OCI-LY7 (cell line): ENCODE measurements at regions not wholly inside any gene's neighbourhood (a gene's known extent, or its start where the extent isn't known, plus 50 kb on each side); places are given as distances from the start of the nearest gene placed in this dataset.

ENCODE experiments used
- BruUV-seq: library from RNA; stranded (reverse); fragments of 400-500 nt; replicated peaks from 2 replicates; lab custom pipeline; 2021; lab: Mats Ljungman, UMichigan
- CTCF ChIA-PET: fragments of 300-600 bp; sonication (Branson Sonifier 250); formaldehyde crosslinking; loops from one replicate; lab custom pipeline; 2022; ENCODE audit warnings: antibody characterized with exemption; ENCODE audit not compliant: unreplicated experiment; lab: Charles Lee
- POLR2A ChIA-PET: fragments of 300-600 bp; sonication (Branson Sonifier 250); formaldehyde crosslinking; loops from one replicate; lab custom pipeline; 2022; ENCODE audit warnings: antibody characterized with exemption; lab: Charles Lee
- DNase-seq: peaks from one replicate; pipeline ENCODE4 v3.0.0-alpha.2; 2015; ENCODE audit warnings: low spot score
- H2AFZ ChIP-seq: fragments of 200-600 bp; sonication (generic), shearing (Covaris generic); 2 replicates; pipeline ENCODE4 v1.6.1; 2014; ENCODE audit warnings: mild to moderate bottlenecking, antibody characterized with exemption, low read length, moderate library complexity
- H3K27ac ChIP-seq: fragments of 200-600 bp; sonication (generic); 2 replicates; pipeline ENCODE4 v1.5.1; 2014; ENCODE audit warnings: mixed run types, low read depth, mild to moderate bottlenecking, moderate library complexity, low read length, inconsistent platforms; ENCODE audit not compliant: poor library complexity, severe bottlenecking
- H3K36me3 ChIP-seq: fragments of 200-600 bp; sonication (generic); 2 replicates; pipeline ENCODE4 v1.6.1; 2014; ENCODE audit warnings: mild to moderate bottlenecking, antibody characterized with exemption, low read length, moderate library complexity, mixed read lengths; ENCODE audit not compliant: insufficient read depth
- H3K4me1 ChIP-seq: fragments of 200-600 bp; sonication (generic); 2 replicates; pipeline ENCODE4 v1.5.1; 2014; ENCODE audit warnings: mild to moderate bottlenecking, low read length; ENCODE audit not compliant: insufficient read depth, poor library complexity, severe bottlenecking
- H3K4me2 ChIP-seq: fragments of 200-600 bp; sonication (generic); 2 replicates; pipeline ENCODE4 v1.6.1; 2014; ENCODE audit warnings: mild to moderate bottlenecking, low read length
- H3K4me3 ChIP-seq: fragments of 200-600 bp; sonication (generic); 2 replicates; pipeline ENCODE4 v1.5.1; 2014; ENCODE audit warnings: mild to moderate bottlenecking, low read depth, low read length; ENCODE audit not compliant: poor library complexity, severe bottlenecking
- H3K79me2 ChIP-seq: fragments of 200-600 bp; sonication (generic); 2 replicates; pipeline ENCODE4 v1.6.1; 2016; ENCODE audit warnings: low read depth, mild to moderate bottlenecking, low read length, moderate library complexity, mixed read lengths; ENCODE audit not compliant: insufficient read depth
- H3K9me2 ChIP-seq: fragments of 200-600 bp; sonication (generic); 2 replicates; pipeline ENCODE4 v1.6.1; 2016; ENCODE audit warnings: mild to moderate bottlenecking, low read length, mixed read lengths; ENCODE audit not compliant: insufficient read depth
- H3K9me3 ChIP-seq: fragments of 200-600 bp; sonication (generic); 2 replicates; pipeline ENCODE4 v1.6.1; 2014; ENCODE audit warnings: mild to moderate bottlenecking, mixed run types, low read length, mixed read lengths
- H4K20me1 ChIP-seq: fragments of 200-600 bp; sonication (generic); 2 replicates; pipeline ENCODE4 v1.6.1; 2014; ENCODE audit warnings: mild to moderate bottlenecking, antibody characterized with exemption, low read length, moderate library complexity, mixed read lengths; ENCODE audit not compliant: insufficient read depth
- EZH2phosphoT487 ChIP-seq: fragments of 200-600 bp; sonication (generic); IDR thresholded peaks from 2 replicates; pipeline ENCODE4 v1.6.1; 2018; ENCODE audit warnings: low read depth, borderline replicate concordance, mild to moderate bottlenecking, mixed run types, antibody characterized with exemption, low read length, moderate library complexity, mixed read lengths
- intact Hi-C: fragments of 100-400 bp; cut with micrococcal nuclease; formaldehyde crosslinking; loops from one replicate; pipeline ENCODE4 v1.10.0; 2022; ENCODE audit not compliant: unreplicated experiment
- TF ChIP-seq, protein P1 (sequence below): fragments of 200-600 bp; sonication (generic); conservative IDR thresholded peaks from 2 replicates; pipeline ENCODE4 v1.5.1; 2014; ENCODE audit warnings: mild to moderate bottlenecking, antibody characterized with exemption, low read length, moderate library complexity, mixed read lengths

DNA sequence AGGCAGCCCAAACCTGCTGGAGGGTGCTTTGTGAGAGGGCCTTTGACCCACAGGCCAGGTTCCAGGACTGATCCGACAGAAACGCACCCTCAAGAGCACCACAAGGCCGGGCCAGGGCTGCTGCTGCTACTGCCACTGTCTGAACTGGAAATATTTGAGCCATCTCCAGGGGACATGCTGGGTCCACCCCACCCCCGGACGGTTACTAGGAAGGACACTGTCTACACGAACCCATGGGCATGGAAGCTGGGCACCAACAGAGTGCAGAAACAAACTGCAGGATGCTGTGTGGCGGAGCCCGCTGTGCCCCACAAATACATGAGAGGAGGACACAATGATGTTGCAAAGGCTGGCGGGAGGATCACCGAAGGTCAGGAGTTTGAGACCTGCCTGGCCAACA is 283.7 kb downstream of the CTTN start:
- ChIA-PET POLR2A (no interaction called here), CTCF (no interaction called here)
- Histone ChIP-seq H3K9me2 (no peaks in the 10 kb centered on the region), H3K4me2 (no peak overlapping the region), H4K20me1 (no peaks in the 10 kb centered on the region), H3K9me3 (no peaks in the 10 kb centered on the region), H3K27ac (no peak overlapping the region), H3K4me1 (no peaks in the 10 kb centered on the region), H3K36me3 (no peaks in the 10 kb centered on the region), H2AFZ (no peak overlapping the region), H3K4me3 (no peak overlapping the region), H3K79me2 (no peaks in the 10 kb centered on the region)
- TF ChIP-seq, protein P1, sequence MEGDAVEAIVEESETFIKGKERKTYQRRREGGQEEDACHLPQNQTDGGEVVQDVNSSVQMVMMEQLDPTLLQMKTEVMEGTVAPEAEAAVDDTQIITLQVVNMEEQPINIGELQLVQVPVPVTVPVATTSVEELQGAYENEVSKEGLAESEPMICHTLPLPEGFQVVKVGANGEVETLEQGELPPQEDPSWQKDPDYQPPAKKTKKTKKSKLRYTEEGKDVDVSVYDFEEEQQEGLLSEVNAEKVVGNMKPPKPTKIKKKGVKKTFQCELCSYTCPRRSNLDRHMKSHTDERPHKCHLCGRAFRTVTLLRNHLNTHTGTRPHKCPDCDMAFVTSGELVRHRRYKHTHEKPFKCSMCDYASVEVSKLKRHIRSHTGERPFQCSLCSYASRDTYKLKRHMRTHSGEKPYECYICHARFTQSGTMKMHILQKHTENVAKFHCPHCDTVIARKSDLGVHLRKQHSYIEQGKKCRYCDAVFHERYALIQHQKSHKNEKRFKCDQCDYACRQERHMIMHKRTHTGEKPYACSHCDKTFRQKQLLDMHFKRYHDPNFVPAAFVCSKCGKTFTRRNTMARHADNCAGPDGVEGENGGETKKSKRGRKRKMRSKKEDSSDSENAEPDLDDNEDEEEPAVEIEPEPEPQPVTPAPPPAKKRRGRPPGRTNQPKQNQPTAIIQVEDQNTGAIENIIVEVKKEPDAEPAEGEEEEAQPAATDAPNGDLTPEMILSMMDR: no peak
- BruUV-seq: no TSS peak
- intact Hi-C loops: no loop called here
- no peak for DNase-seq

DNA sequence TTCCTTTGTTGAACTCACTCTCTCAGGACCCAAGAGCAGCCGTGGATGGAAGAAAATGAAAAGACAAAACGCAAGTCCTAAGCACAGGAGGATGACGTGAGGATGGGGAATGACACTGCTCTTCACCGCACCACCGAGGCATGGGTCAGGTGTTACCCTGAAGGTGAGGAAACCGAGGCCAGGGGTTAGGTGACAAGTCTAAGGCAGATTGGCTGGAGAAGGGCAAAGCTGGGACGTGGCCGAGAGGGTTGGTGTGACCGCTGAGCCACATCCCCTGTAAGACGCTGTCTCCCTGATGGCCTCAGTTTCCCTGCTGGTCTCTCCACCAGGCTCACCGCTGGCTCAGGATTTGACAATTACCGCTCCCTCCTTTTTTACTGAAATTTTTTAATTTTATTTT is 284.4 kb downstream of the CTTN start:
- no peak for DNase-seq
- Histone ChIP-seq H3K4me1 (no peaks in the 10 kb centered on the region), H3K9me2 (no peaks in the 10 kb centered on the region), H3K4me3 (no peak overlapping the region), H2AFZ (no peak overlapping the region), H4K20me1 (no peaks in the 10 kb centered on the region), H3K4me2 (no peak overlapping the region), H3K27ac (no peak overlapping the region), H3K36me3 (no peaks in the 10 kb centered on the region), H3K79me2 (no peaks in the 10 kb centered on the region), H3K9me3 (no peaks in the 10 kb centered on the region)
- no TSS peak for BruUV-seq
- no peak for TF ChIP-seq EZH2phosphoT487
- TF ChIP-seq, protein P1: no peak
- POLR2A ChIA-PET: no interaction called here
- intact Hi-C loops: no loop called here
- CTCF ChIA-PET: no interaction called here

DNA sequence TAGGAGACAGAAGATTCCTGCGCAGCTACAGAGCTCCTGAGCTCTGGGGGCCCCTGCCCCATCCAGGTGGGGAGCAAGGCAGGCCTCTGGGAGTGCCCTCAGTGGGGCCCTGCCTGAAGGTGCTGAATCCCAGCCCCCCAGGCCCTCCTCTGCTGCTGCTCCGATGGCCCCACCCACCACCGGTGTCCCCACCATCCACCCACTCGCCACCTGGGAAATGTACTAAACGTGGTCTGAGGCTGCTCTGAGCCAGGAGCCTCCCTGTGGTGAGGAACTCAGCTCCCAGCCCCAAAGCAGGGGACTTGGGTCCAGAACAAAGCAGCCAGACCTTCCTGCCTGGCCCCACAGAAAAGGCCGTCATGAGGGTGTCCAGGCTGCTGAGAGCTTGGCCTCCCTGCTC is 289.4 kb downstream of the CTTN start:
- no peak for TF ChIP-seq EZH2phosphoT487
- TF ChIP-seq, protein P1: no peak
- CTCF ChIA-PET: no interaction called here
- no TSS peak for BruUV-seq
- no peak overlapping the region for H3K4me3 ChIP-seq
- intact Hi-C loops: no loop called here
- POLR2A ChIA-PET: no interaction called here
- no peaks in the 10 kb centered on the region for H4K20me1 ChIP-seq
- no peak overlapping the region for H3K27ac ChIP-seq
- no peaks in the 10 kb centered on the region for H3K36me3 ChIP-seq
- H3K79me2 ChIP-seq: no peaks in the 10 kb centered on the region
- H3K4me2 ChIP-seq: no peak overlapping the region
- no peaks in the 10 kb centered on the region for H3K9me2 ChIP-seq
- no peak overlapping the region for H2AFZ ChIP-seq
- H3K9me3 ChIP-seq: no peaks in the 10 kb centered on the region
- no peak for DNase-seq
- H3K4me1 ChIP-seq: no peaks in the 10 kb centered on the region
